Activated gamma-delta T cell treated with anti-CD3 and anti-CD28 coated beads, Interleukin-2, amount 50 U/mL, for 16 hours (primary cell): ENCODE measurements at regions not wholly inside any gene's neighbourhood (a gene's known extent, or its start where the extent isn't known, plus 50 kb on each side); places are given as distances from the start of the nearest gene placed in this dataset.

ENCODE experiments used
- DNase-seq: peaks from one replicate; pipeline ENCODE4 v3.0.0-alpha.2; 2020; ENCODE audit warnings: low read depth

GRCh38 chr2:9756692-9757250 lies 86.5 kb upstream of the TAF1B start:
- DNase-seq = no peak

- DNase-seq = no peak
These were observed 85.6 kb upstream of the TAF1B start for GRCh38 chr2:9757501-9758264.

GRCh38 chr2:9758741-9759140 lies 84.5 kb upstream of the TAF1B start:
- no peak for DNase-seq

- no peak for DNase-seq
These were observed 83.0 kb upstream of the TAF1B start for GRCh38 chr2:9760069-9760901.

GRCh38 chr2:9760902-9761228 lies 82.4 kb upstream of the TAF1B start:
- no peak for DNase-seq

GRCh38 chr2:9761577-9761976 lies 81.7 kb upstream of the TAF1B start:
- DNase-seq = no peak

- DNase-seq = no peak
These were observed 81.1 kb upstream of the TAF1B start for GRCh38 chr2:9762164-9762563.

- DNase-seq = no peak
These were observed 80.3 kb upstream of the TAF1B start for GRCh38 chr2:9762941-9763340.

- no peak for DNase-seq
These were observed 79.7 kb upstream of the TAF1B start for GRCh38 chr2:9763356-9764152.

GRCh38 chr2:9764153-9764778 lies 79.0 kb upstream of the TAF1B start:
- no peak for DNase-seq

- no peak for DNase-seq
These were observed 77.4 kb upstream of the TAF1B start for GRCh38 chr2:9765611-9766531.

GRCh38 chr2:9767656-9768281 lies 75.5 kb upstream of the TAF1B start:
- DNase-seq = no peak

GRCh38 chr2:9768388-9768787 lies 74.9 kb upstream of the TAF1B start:
- no peak for DNase-seq

- DNase-seq = no peak
These were observed 73.9 kb upstream of the TAF1B start for GRCh38 chr2:9769171-9770005.

GRCh38 chr2:9770006-9770307 lies 73.3 kb upstream of the TAF1B start:
- no peak for DNase-seq

GRCh38 chr2:9770308-9771100 lies 72.8 kb upstream of the TAF1B start:
- DNase-seq = no peak

GRCh38 chr2:9771101-9771449 lies 72.2 kb upstream of the TAF1B start:
- no peak for DNase-seq

- no peak for DNase-seq
These were observed 71.7 kb upstream of the TAF1B start for GRCh38 chr2:9771481-9772017.
